Bronchial epithelial cell (primary cell): ENCODE measurements at regions not wholly inside any gene's neighbourhood (a gene's known extent, or its start where the extent isn't known, plus 50 kb on each side); places are given as distances from the start of the nearest gene placed in this dataset.

Experiments
- DNase-seq: peaks from one replicate; pipeline ENCODE4 v3.0.0-alpha.2; 2010; ENCODE audit warnings: low read depth
- FAIRE-seq: peaks from 2 replicates; lab custom pipeline; 2011; peaks lifted over from hg19 to GRCh38; lab: Jason Lieb, UNC
- H3K27me3 ChIP-seq: 2 replicates; pipeline ENCODE4 v1.5.1; 2011; ENCODE audit warnings: low read length; ENCODE audit not compliant: control insufficient read depth, insufficient read depth
- H3K36me3 ChIP-seq: 2 replicates; pipeline ENCODE4 v1.5.1; 2011; ENCODE audit warnings: low read length; ENCODE audit not compliant: control insufficient read depth, insufficient read depth
- H3K4me3 ChIP-seq: 2 replicates; pipeline ENCODE4 v1.5.1; 2011; ENCODE audit warnings: mild to moderate bottlenecking, low read depth, low read length, control low read depth
- CTCF ChIP-seq: IDR thresholded peaks from 2 replicates; pipeline ENCODE4 v1.5.1; 2011; ENCODE audit warnings: mild to moderate bottlenecking, moderate library complexity, low read length, control low read depth, inconsistent platforms; ENCODE audit not compliant: insufficient read depth, severe bottlenecking

GRCh38 chr6:153787341-153787606 is 251.8 kb upstream of the OPRM1 start:
- no peak for TF ChIP-seq CTCF
- H3K27me3 ChIP-seq: no peaks in the 10 kb centered on the region
- FAIRE-seq: no peak

GRCh38 chr6:153781306-153781705 is 257.7 kb upstream of the OPRM1 start:
- Histone ChIP-seq H3K36me3 (no peaks in the 10 kb centered on the region), H3K4me3 (no peak overlapping the region), H3K27me3 (no peaks in the 10 kb centered on the region)
- no peak for FAIRE-seq
- DNase-seq: no peak
- no peak for TF ChIP-seq CTCF

More at GRCh38 chr6:153787341-153787606, 251.8 kb upstream of the OPRM1 start:
- DNase-seq: no peak
- Histone ChIP-seq H3K36me3 (no peaks in the 10 kb centered on the region), H3K4me3 (no peak overlapping the region)

- no peak for FAIRE-seq
- Histone ChIP-seq H3K36me3 (no peaks in the 10 kb centered on the region), H3K27me3 (no peaks in the 10 kb centered on the region), H3K4me3 (no peak overlapping the region)
- no peak for DNase-seq
- no peak for TF ChIP-seq CTCF
These were observed 259.0 kb upstream of the OPRM1 start for GRCh38 chr6:153780011-153780410.

GRCh38 chr6:153778216-153778615 is 260.8 kb upstream of the OPRM1 start:
- TF ChIP-seq CTCF: no peak
- Histone ChIP-seq H3K27me3 (no peaks in the 10 kb centered on the region), H3K4me3 (no peak overlapping the region), H3K36me3 (no peaks in the 10 kb centered on the region)
- peak; percentile 56 for DNase-seq
- no peak for FAIRE-seq

GRCh38 chr6:153771577-153771976 is 267.5 kb upstream of the OPRM1 start:
- FAIRE-seq: no peak
- H3K27me3 ChIP-seq: no peaks in the 10 kb centered on the region
- TF ChIP-seq CTCF: no peak

GRCh38 chr6:153767127-153767526 is 271.9 kb upstream of the OPRM1 start:
- Histone ChIP-seq H3K4me3 (no peak overlapping the region), H3K27me3 (no peaks in the 10 kb centered on the region), H3K36me3 (no peaks in the 10 kb centered on the region)
- TF ChIP-seq CTCF: no peak
- DNase-seq: no peak
- no peak for FAIRE-seq

More at GRCh38 chr6:153771577-153771976, 267.5 kb upstream of the OPRM1 start:
- no peaks in the 10 kb centered on the region for H3K36me3 ChIP-seq
- no peak overlapping the region for H3K4me3 ChIP-seq
- no peak for DNase-seq
